ENCODE measurements at regions not wholly inside any gene's neighbourhood (a gene's known extent, or its start where the extent isn't known, plus 50 kb on each side); places are given as distances from the start of the nearest gene placed in this dataset.

GRCh38 chr3:105277656-105278055, 89.1 kb upstream of the ALCAM start:
- Mint-ChIP-seq H3K9me3 (ENCODE audit: unreplicated experiment) (no peaks in the 10 kb centered on the region), H3K4me3 (ENCODE audit: unreplicated experiment) (no peak overlapping the region), H3K36me3 (ENCODE audit: insufficient read depth, unreplicated experiment) (no peaks in the 10 kb centered on the region), H3K4me1 (ENCODE audit: insufficient read depth, unreplicated experiment) (peaks cover 22% of the 10 kb centered on the region), H3K27me3 (ENCODE audit: insufficient read depth, unreplicated experiment) (no peaks in the 10 kb centered on the region), H3K27ac (ENCODE audit: low read depth, unreplicated experiment) (peak overlapping the region; percentile 35)
- intact Hi-C loops (cut with micrococcal nuclease): no loop called here
- DNase-seq (ENCODE audit: unreplicated experiment): no peak
- BruUV-seq (replicated peaks): no TSS peak
- POLR2A ChIA-PET: no interaction called here
- CTCF ChIA-PET: no interaction called here
- no peak for TF ChIP-seq CTCF (IDR thresholded peaks at IDR 0.05; ENCODE audit: unreplicated experiment)

- intact Hi-C loops (cut with micrococcal nuclease): no loop called here
- ChIA-PET CTCF (no interaction called here), POLR2A (no interaction called here)
- no peak overlapping the region for H3K4me3 Mint-ChIP-seq (ENCODE audit: unreplicated experiment)
- BruUV-seq (replicated peaks): no TSS peak
- no peaks in the 10 kb centered on the region for H3K36me3 Mint-ChIP-seq (ENCODE audit: insufficient read depth, unreplicated experiment)
- no peaks in the 10 kb centered on the region for H3K27me3 Mint-ChIP-seq (ENCODE audit: insufficient read depth, unreplicated experiment)
- DNase-seq (ENCODE audit: unreplicated experiment): no peak
- peaks cover 20% of the 10 kb centered on the region for H3K4me1 Mint-ChIP-seq (ENCODE audit: insufficient read depth, unreplicated experiment)
- peak overlapping the region; percentile 35 for H3K27ac Mint-ChIP-seq (ENCODE audit: low read depth, unreplicated experiment)
- no peak for TF ChIP-seq CTCF (IDR thresholded peaks at IDR 0.05; ENCODE audit: unreplicated experiment)
- H3K9me3 Mint-ChIP-seq (ENCODE audit: unreplicated experiment): no peaks in the 10 kb centered on the region
Measured at GRCh38 chr3:105278688-105279087, 88.0 kb upstream of the ALCAM start.

GRCh38 chr3:105281989-105282388, 84.7 kb upstream of the ALCAM start:
- DNase-seq (ENCODE audit: unreplicated experiment): no peak
- Mint-ChIP-seq H3K4me1 (ENCODE audit: insufficient read depth, unreplicated experiment) (peaks cover 4% of the 10 kb centered on the region), H3K4me3 (ENCODE audit: unreplicated experiment) (no peak overlapping the region), H3K27ac (ENCODE audit: low read depth, unreplicated experiment) (no peak overlapping the region), H3K9me3 (ENCODE audit: unreplicated experiment) (no peaks in the 10 kb centered on the region), H3K27me3 (ENCODE audit: insufficient read depth, unreplicated experiment) (no peaks in the 10 kb centered on the region), H3K36me3 (ENCODE audit: insufficient read depth, unreplicated experiment) (no peaks in the 10 kb centered on the region)
- intact Hi-C loops (cut with micrococcal nuclease): no loop called here
- ChIA-PET CTCF (interaction anchor here (0.6 kb wide), 2 partner anchors 44 to 70 kb away, joined by 3 to 5 read pairs; no protein-coding TSS in a partner anchor), POLR2A (no interaction called here)
- TF ChIP-seq CTCF (IDR thresholded peaks at IDR 0.05; ENCODE audit: unreplicated experiment): no peak
- no TSS peak for BruUV-seq (replicated peaks)

GRCh38 chr3:105284876-105285275, 81.8 kb upstream of the ALCAM start:
- ChIA-PET POLR2A (no interaction called here), CTCF (no interaction called here)
- intact Hi-C loops (cut with micrococcal nuclease): no loop called here
- peaks cover 4% of the 10 kb centered on the region for H3K4me1 Mint-ChIP-seq (ENCODE audit: insufficient read depth, unreplicated experiment)
- H3K36me3 Mint-ChIP-seq (ENCODE audit: insufficient read depth, unreplicated experiment): no peaks in the 10 kb centered on the region
- no peak for TF ChIP-seq CTCF (IDR thresholded peaks at IDR 0.05; ENCODE audit: unreplicated experiment)
- no peak overlapping the region for H3K4me3 Mint-ChIP-seq (ENCODE audit: unreplicated experiment)
- no peak for DNase-seq (ENCODE audit: unreplicated experiment)
- H3K27ac Mint-ChIP-seq (ENCODE audit: low read depth, unreplicated experiment): no peak overlapping the region
- H3K27me3 Mint-ChIP-seq (ENCODE audit: insufficient read depth, unreplicated experiment): no peaks in the 10 kb centered on the region
- no TSS peak for BruUV-seq (replicated peaks)
- no peaks in the 10 kb centered on the region for H3K9me3 Mint-ChIP-seq (ENCODE audit: unreplicated experiment)
